ENCODE measurements at regions not wholly inside any gene's neighbourhood (a gene's known extent, or its start where the extent isn't known, plus 50 kb on each side); places are given as distances from the start of the nearest gene placed in this dataset.

- Histone ChIP-seq H3K4me1 (ENCODE audit: control insufficient read depth, insufficient read depth, low read length) (no peaks in the 10 kb centered on the region), H3K9me3 (replicated peaks; ENCODE audit: low read length) (no peaks in the 10 kb centered on the region), H3K9ac (ENCODE audit: low read depth, low read length) (no peak overlapping the region), H3K4me3 (ENCODE audit: low read length) (no peak overlapping the region), H3K4me2 (ENCODE audit: low read length) (no peak overlapping the region), H3K27me3 (ENCODE audit: control insufficient read depth, insufficient read depth, low read length) (peaks cover 26% of the 10 kb centered on the region), H3K36me3 (ENCODE audit: insufficient read depth, low read length) (no peaks in the 10 kb centered on the region)
Measured at GRCh38 chr2:235157746-235158482, 206.1 kb downstream of the SH3BP4 start.

DNA sequence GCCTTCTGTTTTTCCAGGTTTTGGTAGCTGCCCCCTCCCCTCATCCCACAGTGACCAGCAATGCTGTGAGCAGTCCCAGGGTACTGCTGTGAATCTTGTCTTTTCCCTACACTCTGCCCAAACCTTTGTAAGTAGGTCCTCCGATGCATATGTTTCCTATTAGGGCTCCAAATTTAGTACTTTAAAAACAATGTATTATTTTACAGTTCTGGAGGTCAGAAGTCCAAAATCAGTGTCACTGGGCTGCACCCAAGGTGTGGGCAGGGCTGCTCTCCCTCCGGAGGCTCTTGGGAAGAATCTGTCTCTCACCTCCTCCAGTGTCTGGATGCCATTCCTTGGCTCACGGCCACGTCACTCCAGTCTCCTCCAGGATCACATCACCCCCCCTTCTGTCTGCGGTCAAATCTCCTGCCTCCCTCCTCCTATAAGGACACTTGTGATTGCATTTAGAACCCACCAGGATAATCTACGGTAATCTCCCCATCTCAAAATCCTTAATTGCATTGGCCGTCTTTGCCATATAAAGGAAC lies 208.5 kb downstream of the SH3BP4 start:
- no peaks in the 10 kb centered on the region for H3K9me3 ChIP-seq (replicated peaks; ENCODE audit: low read length)
- H3K27me3 ChIP-seq (ENCODE audit: control insufficient read depth, insufficient read depth, low read length) = peaks cover 26% of the 10 kb centered on the region
- no peak overlapping the region for H3K4me2 ChIP-seq (ENCODE audit: low read length)
- no peaks in the 10 kb centered on the region for H3K36me3 ChIP-seq (ENCODE audit: insufficient read depth, low read length)
- H3K4me1 ChIP-seq (ENCODE audit: control insufficient read depth, insufficient read depth, low read length) = no peaks in the 10 kb centered on the region
- H3K4me3 ChIP-seq (ENCODE audit: low read length) = no peak overlapping the region
- H3K9ac ChIP-seq (ENCODE audit: low read depth, low read length) = no peak overlapping the region

GRCh38 chr2:235161565-235161964 lies 209.7 kb downstream of the SH3BP4 start:
- Histone ChIP-seq H3K36me3 (ENCODE audit: insufficient read depth, low read length) (no peaks in the 10 kb centered on the region), H3K9me3 (replicated peaks; ENCODE audit: low read length) (no peaks in the 10 kb centered on the region), H3K27me3 (ENCODE audit: control insufficient read depth, insufficient read depth, low read length) (peaks cover 18% of the 10 kb centered on the region), H3K4me1 (ENCODE audit: control insufficient read depth, insufficient read depth, low read length) (no peaks in the 10 kb centered on the region), H3K9ac (ENCODE audit: low read depth, low read length) (no peak overlapping the region), H3K4me2 (ENCODE audit: low read length) (no peak overlapping the region), H3K4me3 (ENCODE audit: low read length) (no peak overlapping the region)

- H3K9me3 ChIP-seq (replicated peaks; ENCODE audit: low read length) = no peaks in the 10 kb centered on the region
- no peak overlapping the region for H3K4me2 ChIP-seq (ENCODE audit: low read length)
- no peaks in the 10 kb centered on the region for H3K36me3 ChIP-seq (ENCODE audit: insufficient read depth, low read length)
- no peak overlapping the region for H3K9ac ChIP-seq (ENCODE audit: low read depth, low read length)
- H3K4me3 ChIP-seq (ENCODE audit: low read length) = no peak overlapping the region
- H3K4me1 ChIP-seq (ENCODE audit: control insufficient read depth, insufficient read depth, low read length) = no peaks in the 10 kb centered on the region
- H3K27me3 ChIP-seq (ENCODE audit: control insufficient read depth, insufficient read depth, low read length) = peaks cover 14% of the 10 kb centered on the region
Measured at GRCh38 chr2:235162082-235162836, 210.4 kb downstream of the SH3BP4 start.

GRCh38 chr2:235162837-235163197 lies 211.0 kb downstream of the SH3BP4 start:
- H3K4me1 ChIP-seq (ENCODE audit: control insufficient read depth, insufficient read depth, low read length) = no peaks in the 10 kb centered on the region
- H3K9ac ChIP-seq (ENCODE audit: low read depth, low read length) = no peak overlapping the region
- no peaks in the 10 kb centered on the region for H3K9me3 ChIP-seq (replicated peaks; ENCODE audit: low read length)
- H3K4me3 ChIP-seq (ENCODE audit: low read length) = no peak overlapping the region
- H3K27me3 ChIP-seq (ENCODE audit: control insufficient read depth, insufficient read depth, low read length) = peaks cover 10% of the 10 kb centered on the region
- no peak overlapping the region for H3K4me2 ChIP-seq (ENCODE audit: low read length)
- H3K36me3 ChIP-seq (ENCODE audit: insufficient read depth, low read length) = no peaks in the 10 kb centered on the region

DNA sequence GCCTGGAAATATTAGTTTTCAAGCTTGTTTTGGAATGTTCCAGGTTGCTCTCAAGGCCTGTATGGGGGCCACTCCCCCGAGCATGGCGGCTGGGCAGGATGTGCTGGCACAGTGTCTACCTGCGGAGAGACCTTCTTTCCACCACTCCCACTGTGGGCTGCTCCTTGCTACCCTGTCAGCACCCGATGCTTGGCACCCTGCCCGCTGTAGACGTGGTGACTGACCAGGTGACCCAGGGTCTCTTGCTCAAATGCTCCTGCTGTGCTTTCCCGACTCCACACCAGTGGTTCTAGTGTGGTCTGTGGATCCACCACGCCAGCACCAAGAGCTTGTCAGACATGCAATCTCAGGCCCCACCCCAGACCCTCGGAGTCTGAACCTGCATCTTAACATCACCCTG lies 213.3 kb downstream of the SH3BP4 start:
- Histone ChIP-seq H3K27me3 (ENCODE audit: control insufficient read depth, insufficient read depth, low read length) (peaks cover 5% of the 10 kb centered on the region), H3K36me3 (ENCODE audit: insufficient read depth, low read length) (no peaks in the 10 kb centered on the region), H3K4me2 (ENCODE audit: low read length) (no peak overlapping the region), H3K9me3 (replicated peaks; ENCODE audit: low read length) (no peaks in the 10 kb centered on the region), H3K9ac (ENCODE audit: low read depth, low read length) (no peak overlapping the region), H3K4me3 (ENCODE audit: low read length) (no peak overlapping the region), H3K4me1 (ENCODE audit: control insufficient read depth, insufficient read depth, low read length) (peaks cover 7% of the 10 kb centered on the region)

- H3K27me3 ChIP-seq (ENCODE audit: control insufficient read depth, insufficient read depth, low read length) = peaks cover 5% of the 10 kb centered on the region
- no peaks in the 10 kb centered on the region for H3K36me3 ChIP-seq (ENCODE audit: insufficient read depth, low read length)
- H3K4me1 ChIP-seq (ENCODE audit: control insufficient read depth, insufficient read depth, low read length) = peaks cover 12% of the 10 kb centered on the region
- H3K9ac ChIP-seq (ENCODE audit: low read depth, low read length) = no peak overlapping the region
- H3K9me3 ChIP-seq (replicated peaks; ENCODE audit: low read length) = no peaks in the 10 kb centered on the region
- no peak overlapping the region for H3K4me2 ChIP-seq (ENCODE audit: low read length)
- no peak overlapping the region for H3K4me3 ChIP-seq (ENCODE audit: low read length)
Measured at GRCh38 chr2:235165631-235166030, 213.8 kb downstream of the SH3BP4 start.

GRCh38 chr2:235168174-235168979 lies 216.6 kb downstream of the SH3BP4 start:
- Histone ChIP-seq H3K27me3 (ENCODE audit: control insufficient read depth, insufficient read depth, low read length) (no peaks in the 10 kb centered on the region), H3K36me3 (ENCODE audit: insufficient read depth, low read length) (no peaks in the 10 kb centered on the region)

DNA sequence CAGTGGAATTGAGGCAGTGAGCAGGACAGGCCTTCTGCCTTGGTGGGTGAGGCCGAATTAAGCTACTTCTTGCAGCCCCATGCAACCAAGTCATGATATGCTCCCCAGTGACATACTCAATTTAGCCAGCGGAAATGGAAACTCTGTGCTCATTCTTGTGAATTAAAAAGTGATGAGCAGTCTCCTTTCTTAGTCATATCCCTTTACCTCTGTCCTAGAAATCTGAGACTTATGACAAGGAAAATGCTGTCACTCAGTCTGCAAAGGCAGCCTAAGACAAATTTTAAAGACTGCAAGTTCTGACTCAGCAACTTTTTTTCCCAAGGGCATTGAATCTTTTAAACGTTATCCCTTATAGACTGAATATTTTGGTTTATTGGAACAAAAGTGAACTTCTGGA lies 218.2 kb downstream of the SH3BP4 start:
- H3K4me3 ChIP-seq (ENCODE audit: low read length) = no peak overlapping the region
- no peaks in the 10 kb centered on the region for H3K36me3 ChIP-seq (ENCODE audit: insufficient read depth, low read length)
- H3K4me2 ChIP-seq (ENCODE audit: low read length) = peak overlapping the region; percentile 47
- H3K27me3 ChIP-seq (ENCODE audit: control insufficient read depth, insufficient read depth, low read length) = no peaks in the 10 kb centered on the region
- H3K9me3 ChIP-seq (replicated peaks; ENCODE audit: low read length) = no peaks in the 10 kb centered on the region
- peak overlapping the region; percentile 30 for H3K9ac ChIP-seq (ENCODE audit: low read depth, low read length)
- peaks cover 28% of the 10 kb centered on the region for H3K4me1 ChIP-seq (ENCODE audit: control insufficient read depth, insufficient read depth, low read length)

More at GRCh38 chr2:235168174-235168979, 216.6 kb downstream of the SH3BP4 start:
- Histone ChIP-seq H3K9ac (ENCODE audit: low read depth, low read length) (no peak overlapping the region), H3K9me3 (replicated peaks; ENCODE audit: low read length) (no peaks in the 10 kb centered on the region), H3K4me1 (ENCODE audit: control insufficient read depth, insufficient read depth, low read length) (peaks cover 28% of the 10 kb centered on the region), H3K4me2 (ENCODE audit: low read length) (no peak overlapping the region), H3K4me3 (ENCODE audit: low read length) (no peak overlapping the region)

GRCh38 chr2:235170536-235171521 lies 219.0 kb downstream of the SH3BP4 start:
- H3K9ac ChIP-seq (ENCODE audit: low read depth, low read length) = peak overlapping the region; percentile 30

More at GRCh38 chr2:235170536-235171521, 219.0 kb downstream of the SH3BP4 start:
- no peak overlapping the region for H3K4me3 ChIP-seq (ENCODE audit: low read length)
- H3K36me3 ChIP-seq (ENCODE audit: insufficient read depth, low read length) = no peaks in the 10 kb centered on the region
- no peaks in the 10 kb centered on the region for H3K27me3 ChIP-seq (ENCODE audit: control insufficient read depth, insufficient read depth, low read length)
- peak overlapping the region; percentile 47 for H3K4me2 ChIP-seq (ENCODE audit: low read length)
- peaks cover 28% of the 10 kb centered on the region for H3K4me1 ChIP-seq (ENCODE audit: control insufficient read depth, insufficient read depth, low read length)
- H3K9me3 ChIP-seq (replicated peaks; ENCODE audit: low read length) = no peaks in the 10 kb centered on the region
